Skin epidermis (tissue), 12 donors: ENCODE measurements at regions not wholly inside any gene's neighbourhood (a gene's known extent, or its start where the extent isn't known, plus 50 kb on each side); places are given as distances from the start of the nearest gene placed in this dataset.
"Not testable (repeated sequence)": the region's sequence is repeated elsewhere in the genome, so short reads cannot be mapped to it uniquely, and the experiment has no call there.

Experiments used
- H3K27ac ChIP-seq, 21 experiments: fragments of 200-600 bp; sonication (generic) in 11 of 21; one replicate each; pipeline ENCODE4 v1.5.0; 2020; ENCODE audit warnings: mild to moderate bottlenecking in 3 of 21, inconsistent platforms in 2 of 21, moderate library complexity in 2 of 21
- H3K4me3 ChIP-seq, 7 experiments: fragments of 200-600 bp; sonication (generic) in 2 of 7; one replicate each; pipeline ENCODE4 v1.5.0; 2020; ENCODE audit warnings: inconsistent platforms in 2 of 7, mild to moderate bottlenecking in 2 of 7, moderate library complexity in 1 of 7

DNA sequence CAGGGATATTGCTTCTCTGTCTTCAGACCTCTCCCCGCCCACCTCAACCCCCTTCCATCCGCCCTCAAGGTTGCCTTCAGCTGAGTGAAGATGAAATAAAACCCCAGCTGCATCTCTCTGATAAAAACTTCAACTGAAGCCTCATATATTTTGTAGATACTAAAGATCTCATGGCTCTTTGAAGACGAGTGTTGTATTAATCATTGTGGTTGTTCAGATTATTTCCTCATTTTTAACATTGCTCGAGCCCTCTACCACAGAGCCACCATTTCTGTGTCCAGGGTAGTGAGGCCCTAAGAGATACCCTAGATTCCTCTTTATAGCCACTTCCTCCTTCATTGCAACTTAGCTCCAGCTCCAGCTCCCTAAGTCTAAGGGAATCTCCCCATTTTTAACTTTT lies 312.8 kb upstream of the ZNF507 start:
- H3K4me3 ChIP-seq: no peak overlapping the region
- H3K27ac ChIP-seq: no peak overlapping the region

DNA sequence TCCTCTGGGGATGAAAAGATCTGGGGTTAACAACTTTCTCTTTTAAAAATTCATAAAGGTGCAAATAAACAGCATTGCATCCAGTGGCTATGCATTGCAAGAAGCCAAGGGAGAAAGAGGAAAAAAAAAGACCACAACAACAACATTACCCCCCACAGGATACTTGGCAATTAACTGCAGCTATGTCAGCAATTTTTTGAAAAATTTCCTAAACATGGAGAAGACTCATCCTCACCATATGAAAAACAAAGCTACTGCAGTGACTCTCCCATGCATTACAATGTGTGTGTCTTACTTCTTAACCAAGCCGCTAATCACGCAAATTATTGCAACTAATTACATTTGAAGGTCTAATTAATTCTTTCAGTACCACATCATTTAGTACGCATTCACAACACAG lies 309.8 kb upstream of the ZNF507 start:
- no peak overlapping the region for H3K4me3 ChIP-seq
- H3K27ac ChIP-seq: no peak overlapping the region

DNA sequence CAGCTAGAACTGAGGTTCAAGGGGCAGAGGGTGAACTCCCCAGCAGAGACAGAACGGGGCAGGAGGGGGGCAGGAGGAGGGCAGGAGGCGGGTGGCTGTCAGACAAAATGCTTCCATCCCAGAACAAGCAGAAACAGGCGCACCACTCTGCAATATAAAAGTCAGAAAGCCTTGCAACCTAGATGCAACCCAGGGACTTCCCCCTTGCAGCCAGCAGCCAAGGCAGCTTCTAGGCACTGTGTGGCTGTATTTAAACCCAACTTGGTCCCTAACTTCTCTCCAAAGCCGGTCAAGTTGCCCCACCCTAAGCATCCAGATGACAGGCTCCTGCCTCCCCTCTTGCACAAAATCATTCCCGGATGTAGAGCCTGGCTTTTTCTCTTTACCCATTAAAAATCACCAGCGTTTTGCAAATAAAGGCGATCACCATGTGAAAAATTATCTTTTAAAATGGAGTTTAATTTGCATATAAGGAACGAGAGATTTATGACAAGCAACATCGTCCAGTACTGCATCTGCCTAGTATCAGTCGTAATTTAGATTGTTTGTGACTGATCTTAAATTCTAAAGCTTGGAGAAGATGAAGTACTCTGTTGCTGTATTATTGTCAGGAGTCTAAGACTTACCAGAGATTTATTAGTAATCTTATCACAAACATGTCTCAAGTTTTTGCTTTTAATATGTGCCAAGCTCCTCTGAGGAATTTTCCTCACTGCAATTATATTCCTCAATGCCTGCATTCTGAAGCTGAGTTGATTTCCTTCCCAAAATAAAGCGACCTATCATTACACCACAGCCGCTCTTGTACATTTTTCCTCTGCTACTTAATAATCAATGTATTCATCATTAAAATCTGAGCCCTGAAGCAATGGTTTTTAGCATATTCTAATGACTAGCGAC lies 307.1 kb upstream of the ZNF507 start:
- H3K4me3 ChIP-seq: no peak overlapping the region
- H3K27ac ChIP-seq: no peak overlapping the region

DNA sequence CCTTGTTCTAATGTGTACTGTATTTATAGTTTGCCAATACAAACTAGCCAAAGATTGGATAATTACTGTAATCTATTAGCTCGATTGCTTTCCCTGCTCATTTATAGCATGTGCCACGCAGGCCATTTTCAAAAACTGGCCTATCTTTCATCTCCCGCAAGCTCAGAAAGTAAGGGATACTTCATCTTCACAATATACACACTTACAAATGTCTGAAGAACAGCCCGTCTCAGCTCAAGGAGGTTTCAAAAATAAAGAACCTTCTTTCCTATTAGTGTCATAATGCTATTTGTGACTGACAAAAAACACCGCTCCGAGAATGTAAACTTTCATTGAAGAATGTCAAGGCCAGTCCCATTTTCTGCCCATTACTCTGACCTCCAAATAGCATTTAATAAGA lies 306.4 kb upstream of the ZNF507 start:
- no peak overlapping the region for H3K4me3 ChIP-seq
- no peak overlapping the region for H3K27ac ChIP-seq

DNA sequence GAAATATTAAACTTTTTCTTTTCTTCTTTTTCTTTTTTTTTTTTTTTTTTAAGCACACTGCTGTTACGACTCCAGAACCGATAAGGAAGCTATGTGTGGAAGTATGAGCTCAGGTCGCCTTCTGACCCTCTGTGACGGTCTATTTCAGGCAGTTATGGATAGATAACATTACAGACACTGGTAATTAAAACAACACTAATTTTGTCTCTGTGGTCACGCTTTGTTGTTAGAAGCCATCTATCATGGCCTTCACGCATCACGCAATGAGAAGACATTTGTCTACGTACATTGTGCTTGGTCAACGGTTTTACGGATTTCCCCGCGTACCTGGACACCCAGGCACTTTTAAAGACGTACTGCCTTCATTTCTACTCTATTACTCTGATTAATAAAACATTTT lies 306.0 kb upstream of the ZNF507 start:
- no peak overlapping the region for H3K4me3 ChIP-seq
- no peak overlapping the region for H3K27ac ChIP-seq

DNA sequence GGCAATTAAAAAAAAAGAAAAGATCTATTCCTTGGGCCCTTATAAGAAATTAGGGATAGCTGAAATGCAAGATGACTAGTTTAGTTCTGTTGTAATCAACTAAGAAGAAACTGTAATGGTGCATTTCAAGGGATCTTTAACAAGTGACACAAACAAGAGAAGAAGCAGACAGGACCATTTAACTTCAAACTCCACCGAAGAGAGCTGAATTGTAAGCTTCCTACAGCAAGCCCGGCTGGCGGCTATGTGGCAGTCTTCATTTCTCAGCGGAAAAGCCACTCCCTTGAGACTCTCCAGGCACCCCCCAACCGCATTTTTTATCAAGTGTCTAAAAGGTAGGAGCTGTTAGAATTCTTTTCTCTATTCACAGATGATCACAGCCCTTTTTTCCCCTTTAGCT lies 305.2 kb upstream of the ZNF507 start:
- Histone ChIP-seq H3K4me3 (no peak overlapping the region), H3K27ac (no peak overlapping the region)

DNA sequence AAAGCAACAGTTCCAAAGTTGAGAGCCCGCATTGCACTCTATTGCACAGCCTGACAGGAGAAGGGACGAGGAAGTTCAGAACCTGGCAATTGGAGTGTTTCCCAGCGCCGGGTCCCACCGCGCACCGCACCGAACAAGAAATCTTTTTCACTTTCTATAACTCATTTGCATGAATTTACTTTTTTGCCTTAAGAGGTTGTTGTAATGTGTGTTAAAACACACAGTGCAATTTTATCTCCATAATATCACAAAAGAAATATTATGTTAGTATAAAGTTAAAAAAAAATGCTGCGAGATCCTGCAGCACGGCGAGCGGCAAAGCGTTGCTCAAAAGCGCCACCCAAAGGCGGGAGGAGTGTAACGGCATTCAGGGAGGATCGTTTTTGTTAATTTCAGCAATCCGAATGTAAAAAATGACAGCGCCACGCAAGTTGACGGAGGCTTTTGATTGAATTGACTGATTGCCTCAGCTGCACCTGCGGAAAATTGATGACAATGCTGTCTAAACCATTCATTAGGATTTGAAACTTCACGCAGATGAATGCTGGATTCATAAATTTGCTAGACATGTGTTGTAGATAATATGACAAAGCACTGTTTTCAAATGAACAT lies 303.6 kb upstream of the ZNF507 start:
- H3K4me3 ChIP-seq: no peak overlapping the region
- no peak overlapping the region for H3K27ac ChIP-seq

DNA sequence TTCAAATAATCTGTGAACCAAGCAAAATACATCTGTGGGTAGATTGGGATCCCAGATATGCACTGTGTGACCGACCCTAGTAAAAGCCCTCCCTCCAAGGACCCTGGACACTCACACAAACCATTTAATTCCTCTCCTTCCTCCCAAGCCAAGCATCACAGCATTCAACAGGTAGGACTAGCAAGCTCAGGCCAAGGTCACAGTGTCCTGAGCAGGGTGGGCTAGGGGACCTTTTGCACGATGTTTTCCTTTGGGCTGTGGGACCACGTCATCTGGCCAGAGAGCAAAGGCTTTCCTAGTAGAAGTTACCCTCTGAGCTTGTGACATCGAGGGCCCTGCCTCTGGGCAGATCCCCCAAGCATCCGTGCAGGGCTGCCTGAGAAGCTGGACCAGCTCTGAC lies 297.6 kb upstream of the ZNF507 start:
- no peak overlapping the region for H3K27ac ChIP-seq
- H3K4me3 ChIP-seq: no peak overlapping the region

DNA sequence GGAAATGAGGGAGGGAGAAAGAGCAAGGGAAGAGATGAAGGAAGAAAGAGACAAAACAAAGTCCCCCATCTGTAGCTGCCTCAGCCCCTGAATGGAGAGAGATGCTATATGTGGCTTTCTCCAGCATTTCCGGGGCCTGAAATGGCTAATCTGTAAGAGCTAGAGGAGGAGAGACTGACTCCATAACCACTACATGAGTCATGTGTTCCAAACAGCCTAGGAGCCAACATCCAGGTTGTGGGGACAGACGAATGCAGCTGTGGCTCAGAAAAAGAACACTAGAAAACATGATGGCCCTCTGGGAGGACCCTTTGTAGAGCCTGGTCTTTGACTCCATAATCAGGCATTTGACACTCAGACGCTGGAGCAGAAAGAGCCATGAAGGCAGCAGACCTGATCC lies 292.0 kb upstream of the ZNF507 start:
- Histone ChIP-seq H3K27ac (no peak overlapping the region), H3K4me3 (no peak overlapping the region)

DNA sequence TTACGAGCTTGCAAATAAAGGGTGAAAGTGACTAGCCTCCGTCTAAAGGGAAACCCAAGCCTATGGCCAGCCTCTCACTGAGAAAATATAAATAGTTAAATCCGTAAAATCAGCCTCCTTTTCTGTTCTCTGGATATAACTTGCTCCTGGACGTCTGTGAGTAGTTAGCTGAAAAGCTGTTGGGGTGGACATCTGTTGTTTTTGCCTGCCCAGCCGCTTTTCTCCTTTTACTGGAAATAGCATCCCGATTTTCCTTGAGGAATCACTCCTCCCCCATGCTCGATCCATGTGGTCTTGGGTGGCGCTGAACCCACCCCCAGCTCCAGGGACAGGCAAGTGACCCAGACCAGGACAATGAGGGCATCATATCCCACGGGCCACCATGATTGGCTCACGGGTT lies 291.5 kb upstream of the ZNF507 start:
- no peak overlapping the region for H3K4me3 ChIP-seq
- no peak overlapping the region for H3K27ac ChIP-seq

DNA sequence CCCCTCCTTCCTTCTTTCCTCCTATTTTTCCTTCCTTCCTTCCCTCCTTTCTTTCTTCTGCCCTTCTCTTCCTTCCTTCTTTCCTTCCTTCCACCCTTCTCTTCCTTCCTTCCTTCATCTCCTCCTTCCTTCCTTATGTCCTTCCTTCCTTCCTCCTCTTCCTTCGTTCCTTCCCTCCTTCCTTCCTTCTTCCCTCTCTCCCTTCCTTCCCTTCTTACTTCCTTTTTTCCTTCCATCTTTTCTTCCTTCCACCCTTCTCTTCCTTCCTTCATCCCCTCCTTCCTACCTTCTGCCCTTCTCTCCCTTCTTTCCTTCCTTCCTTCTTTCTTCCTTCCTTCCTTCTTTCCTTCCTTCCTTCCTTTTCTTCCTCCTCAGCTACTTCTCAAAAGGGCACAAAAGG lies 287.3 kb upstream of the ZNF507 start:
- H3K4me3 ChIP-seq: no peak overlapping the region

DNA sequence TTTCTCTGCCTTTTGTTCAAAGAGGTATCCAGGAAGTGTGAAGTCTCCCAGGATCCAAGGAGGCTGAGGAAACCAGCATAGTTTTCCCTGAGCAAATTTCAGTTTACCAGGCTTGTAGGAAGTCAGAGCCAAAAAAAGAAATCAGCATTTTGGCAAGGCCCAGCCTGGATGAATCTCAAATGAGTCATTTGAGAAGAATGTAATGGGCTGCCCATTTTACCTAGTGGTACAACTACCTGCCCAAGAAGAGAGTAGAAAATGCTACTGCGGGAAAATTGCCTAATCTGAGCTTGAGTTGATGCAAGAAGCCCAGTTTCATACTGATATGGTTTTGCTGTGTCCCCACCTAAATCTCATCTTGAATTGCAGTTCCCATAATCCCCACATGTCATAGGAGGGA lies 284.1 kb upstream of the ZNF507 start:
- Histone ChIP-seq H3K27ac (no peak overlapping the region), H3K4me3 (no peak overlapping the region)

More for the DNA sequence above, 287.3 kb upstream of the ZNF507 start:
- H3K27ac ChIP-seq: no peak overlapping the region

DNA sequence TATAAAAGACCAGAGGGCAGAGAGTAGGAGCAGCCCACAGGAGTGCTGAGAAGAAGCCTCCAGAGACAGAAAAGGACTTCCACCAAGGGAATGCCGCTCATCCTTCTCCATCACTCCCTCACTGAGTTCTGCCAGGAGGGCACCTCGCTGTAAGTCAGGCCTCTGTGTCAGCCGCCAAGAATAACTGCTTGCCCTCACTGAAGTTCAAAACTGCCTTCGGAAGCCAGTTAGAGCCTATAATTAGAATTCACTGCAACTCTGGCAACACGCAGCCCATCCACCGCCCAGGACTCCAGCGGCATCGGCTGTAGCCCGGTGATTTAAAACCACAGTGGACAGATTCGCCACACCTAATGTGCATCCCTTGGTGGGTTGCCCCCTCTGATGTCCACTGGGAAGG lies 281.8 kb upstream of the ZNF507 start:
- H3K4me3 ChIP-seq: no peak overlapping the region
- no peak overlapping the region for H3K27ac ChIP-seq

DNA sequence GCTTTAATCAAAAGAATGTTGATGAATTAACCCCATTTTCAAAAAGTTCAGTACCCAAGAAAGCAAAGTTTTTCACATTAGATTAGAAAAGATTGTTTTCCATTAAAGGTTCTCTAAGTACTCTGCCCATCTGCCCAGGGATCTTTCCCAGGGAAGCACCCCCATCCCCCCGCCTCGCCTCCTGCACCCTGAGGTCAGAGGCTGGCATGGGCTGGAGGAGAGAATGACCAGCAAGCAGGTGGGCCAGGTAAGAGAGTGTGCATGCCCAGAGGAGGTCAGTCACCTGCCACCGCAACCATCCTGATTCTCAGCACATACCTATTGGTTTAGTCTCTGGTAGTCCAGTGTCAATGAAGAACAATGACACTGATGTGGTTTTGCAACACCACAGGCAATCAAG lies 279.4 kb upstream of the ZNF507 start:
- no peak overlapping the region for H3K4me3 ChIP-seq
- no peak overlapping the region for H3K27ac ChIP-seq

DNA sequence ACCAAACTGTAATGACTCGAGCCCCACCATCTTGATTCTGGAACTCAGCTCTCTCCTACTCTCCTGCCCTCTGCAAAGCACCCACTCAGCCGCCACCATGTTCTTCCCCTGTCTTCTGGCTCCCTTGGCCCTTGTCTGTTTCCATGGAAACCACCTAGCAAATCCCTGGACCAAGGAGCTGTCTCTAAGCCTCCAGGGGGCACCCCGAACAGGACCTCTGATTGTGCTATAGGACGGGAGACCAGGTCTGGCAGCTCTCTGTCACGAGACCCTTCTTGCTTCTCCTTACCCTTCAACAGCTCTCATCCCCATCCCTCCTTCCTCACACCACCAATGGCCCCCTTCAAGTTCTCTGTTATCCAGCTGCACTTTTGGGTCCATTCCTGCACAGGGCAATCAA lies 277.7 kb upstream of the ZNF507 start:
- Histone ChIP-seq H3K27ac (no peak overlapping the region), H3K4me3 (no peak overlapping the region)

DNA sequence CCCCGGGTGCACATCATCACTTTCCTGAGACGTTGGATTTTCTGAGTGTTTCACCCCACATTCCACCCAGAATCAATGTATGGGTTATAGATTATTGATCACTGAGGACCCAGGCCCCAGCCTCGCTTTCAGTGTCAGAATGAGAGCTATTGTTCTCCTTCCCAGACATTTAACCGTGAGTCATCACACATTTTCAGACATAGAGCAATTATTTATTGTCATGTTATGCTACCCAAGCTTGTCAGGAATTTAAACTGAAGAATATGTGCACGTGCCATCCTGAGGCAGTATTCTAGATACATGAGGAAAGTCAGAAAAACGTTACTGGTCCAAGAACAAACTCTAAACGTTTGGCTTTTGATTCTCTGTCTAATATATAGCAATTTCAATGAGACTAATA lies 276.6 kb upstream of the ZNF507 start:
- H3K27ac ChIP-seq: no peak overlapping the region
- no peak overlapping the region for H3K4me3 ChIP-seq

DNA sequence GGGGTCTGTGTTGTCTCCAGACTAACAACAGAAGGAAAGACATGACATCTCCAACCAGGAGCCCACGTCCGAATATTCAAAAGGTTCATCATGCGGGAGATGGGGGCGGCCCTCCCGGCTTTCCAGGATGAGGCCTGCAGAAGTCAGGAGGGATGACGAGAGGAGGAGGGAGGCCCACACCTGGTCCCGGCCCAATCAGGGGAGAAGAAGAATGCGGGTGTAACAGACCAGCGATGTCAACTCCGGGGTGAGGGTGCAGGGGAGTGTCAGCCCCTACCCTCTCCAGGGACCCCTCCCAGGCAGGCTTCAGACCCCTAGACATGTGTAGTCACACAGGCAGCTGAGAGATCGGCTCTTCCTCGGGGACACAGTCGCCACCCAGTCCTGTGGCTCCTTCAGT lies 275.3 kb upstream of the ZNF507 start:
- H3K27ac ChIP-seq: no peak overlapping the region

DNA sequence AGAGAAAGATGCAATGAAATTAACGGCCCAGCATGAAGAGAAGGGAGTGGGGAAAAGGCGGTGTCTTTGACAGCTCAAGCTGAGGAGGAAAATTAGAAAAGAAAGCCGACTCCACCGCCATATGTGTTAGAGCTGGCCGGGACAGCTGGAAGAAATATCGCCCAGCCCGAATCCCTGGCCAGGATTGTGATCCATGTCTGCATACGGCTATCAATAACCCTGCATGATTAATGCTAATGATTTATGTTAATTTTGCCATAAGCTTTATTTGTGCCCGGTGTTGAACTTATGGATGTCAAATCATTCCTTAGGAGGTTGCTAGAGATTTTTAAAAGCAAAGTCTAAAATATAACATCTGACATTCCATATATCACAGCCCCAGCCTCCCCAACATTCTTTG lies 263.4 kb upstream of the ZNF507 start:
- H3K4me3 ChIP-seq: no peak overlapping the region
- H3K27ac ChIP-seq: no peak overlapping the region

More for the DNA sequence above, 275.3 kb upstream of the ZNF507 start:
- no peak overlapping the region for H3K4me3 ChIP-seq

DNA sequence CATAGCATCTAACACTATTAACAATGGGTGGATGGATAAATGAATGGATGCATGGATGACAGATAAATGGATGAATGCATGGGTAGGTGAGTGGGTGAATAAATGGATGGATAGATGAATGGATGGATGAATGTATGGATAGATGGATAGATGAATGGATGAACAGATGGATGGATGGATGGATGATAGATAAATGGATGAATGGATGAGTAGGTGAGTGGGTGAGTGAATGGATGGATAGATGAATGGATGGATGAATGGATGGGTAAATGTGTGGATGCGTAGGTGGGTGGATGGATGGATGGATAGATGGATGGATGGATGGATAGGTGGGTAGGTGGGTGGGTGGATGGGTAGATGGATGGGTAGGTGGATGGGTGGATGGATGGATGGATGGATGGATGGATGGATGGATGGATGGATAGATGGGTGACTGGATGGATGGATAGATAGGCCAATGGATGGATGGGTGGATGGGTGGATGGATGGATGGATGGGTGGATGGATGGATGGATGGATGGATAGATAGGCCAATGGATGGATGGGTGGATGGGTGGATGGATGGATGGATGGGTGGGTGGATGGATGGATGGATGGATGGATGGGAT lies 260.6 kb upstream of the ZNF507 start:
- not testable (repeated sequence) for H3K4me3 ChIP-seq, H3K27ac ChIP-seq

DNA sequence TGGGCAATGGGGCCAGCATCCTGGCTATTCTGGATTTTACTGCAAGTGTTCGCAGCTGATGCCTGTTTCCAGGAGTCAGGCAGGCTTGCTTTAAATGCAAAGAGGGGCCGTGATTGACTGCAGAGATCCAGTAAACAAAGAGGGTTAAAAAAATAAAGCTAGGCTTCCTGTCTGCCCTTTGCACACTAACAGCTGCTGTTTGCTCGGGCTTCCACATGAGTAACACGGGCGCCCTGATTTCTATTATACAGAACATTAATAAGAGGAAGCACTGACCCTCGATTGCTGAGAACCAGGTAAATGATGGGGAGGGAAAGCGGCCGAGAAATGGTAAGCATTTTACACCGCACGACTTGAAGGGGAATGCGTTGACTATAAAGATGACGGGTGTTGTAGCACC lies 254.2 kb upstream of the ZNF507 start:
- no peak overlapping the region for H3K4me3 ChIP-seq
- H3K27ac ChIP-seq: no peak overlapping the region

DNA sequence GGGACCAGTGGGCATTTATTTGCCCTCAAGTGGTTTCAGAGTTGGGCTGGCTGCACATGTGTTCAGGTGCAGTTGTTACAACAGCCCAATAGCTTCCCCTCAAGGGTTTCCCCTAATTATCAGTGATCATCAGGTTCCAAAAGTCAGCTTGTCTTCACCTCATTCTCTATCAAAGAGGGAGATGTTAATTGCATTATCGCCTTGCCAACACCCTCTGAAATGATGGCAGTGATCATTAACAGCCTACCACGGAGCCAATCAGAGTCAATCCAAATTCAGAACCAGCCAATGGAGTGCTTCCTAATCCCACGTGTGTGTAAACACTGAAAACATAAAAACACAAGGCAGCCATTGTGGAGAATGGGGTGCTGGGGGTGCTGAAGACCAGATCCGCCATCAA lies 248.4 kb upstream of the ZNF507 start:
- Histone ChIP-seq H3K4me3 (no peak overlapping the region), H3K27ac (no peak overlapping the region)
